ENCODE measurements at regions not wholly inside any gene's neighbourhood (a gene's known extent, or its start where the extent isn't known, plus 50 kb on each side); places are given as distances from the start of the nearest gene placed in this dataset.

DNA sequence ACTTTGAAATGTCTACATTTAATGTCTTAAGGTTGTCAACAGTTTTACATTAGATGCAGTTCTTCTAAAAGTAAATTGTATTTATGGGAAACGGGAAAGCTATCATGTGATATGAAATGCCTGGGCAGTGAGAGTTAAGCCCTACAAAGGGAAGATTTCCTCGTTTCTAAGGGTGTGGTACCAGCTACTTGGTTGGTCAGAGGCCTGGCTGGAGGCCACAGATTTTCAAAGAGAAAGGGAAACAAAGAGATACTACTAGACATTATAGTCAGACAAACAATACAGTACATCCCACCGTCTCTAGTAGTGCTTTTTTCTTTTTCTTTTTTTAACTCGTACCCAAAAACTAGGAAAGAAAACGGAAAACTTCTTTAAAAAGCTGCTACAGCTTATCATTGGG lies 467.8 kb downstream of the PCDH7 start (continued):
- TF ChIP-seq BACH1 (IDR thresholded peaks at IDR 0.05; ENCODE audit: low read length) (no peak), KDM1A (IDR thresholded peaks at IDR 0.05; ENCODE audit: borderline replicate concordance, low read length) (no peak), KDM4A (IDR thresholded peaks at IDR 0.05; ENCODE audit: low read depth, low read length, severe bottlenecking) (no peak), CEBPB (IDR thresholded peaks at IDR 0.05; ENCODE audit: low read depth, low read length) (no peak), SP1 (IDR thresholded peaks at IDR 0.05; ENCODE audit: low read depth, low read length) (no peak), KDM5A (IDR thresholded peaks at IDR 0.05; ENCODE audit: low read length) (no peak), RXRA (IDR thresholded peaks at IDR 0.05; ENCODE audit: insufficient read depth, low read depth, low read length) (no peak), PHF8 (conservative IDR thresholded peaks at IDR 0.05; ENCODE audit: low read depth, low read length) (no peak), TAF1 (IDR thresholded peaks at IDR 0.05; ENCODE audit: low read depth, low read length) (no peak)
- TF ChIP-seq, protein P1, sequence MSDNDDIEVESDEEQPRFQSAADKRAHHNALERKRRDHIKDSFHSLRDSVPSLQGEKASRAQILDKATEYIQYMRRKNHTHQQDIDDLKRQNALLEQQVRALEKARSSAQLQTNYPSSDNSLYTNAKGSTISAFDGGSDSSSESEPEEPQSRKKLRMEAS (IDR thresholded peaks at IDR 0.05): no peak
